Liver (tissue), 8 donors: ENCODE measurements at regions not wholly inside any gene's neighbourhood (a gene's known extent, or its start where the extent isn't known, plus 50 kb on each side); places are given as distances from the start of the nearest gene placed in this dataset.

ENCODE experiments used
- DNase-seq: peaks from one replicate; pipeline ENCODE4 v3.0.0-alpha.2; 2017; ENCODE audit warnings: low spot score
- H3K27ac ChIP-seq, 2 donors: one replicate each; pipeline ENCODE4 v1.7.0; 2013; ENCODE audit warnings: inconsistent platforms in 2 of 2, low read length in 2 of 2, control low read depth in 1 of 2, low read depth in 1 of 2, mild to moderate bottlenecking in 1 of 2
- H3K27me3 ChIP-seq, 4 donors: one replicate each; pipeline versions ENCODE4 v1.6.1 to v1.7.0; 2013; ENCODE audit warnings: low read length in 3 of 4, inconsistent platforms in 1 of 4, mild to moderate bottlenecking in 1 of 4, moderate library complexity in 1 of 4; ENCODE audit not compliant: control insufficient read depth in 4 of 4, insufficient read depth in 4 of 4
- H3K36me3 ChIP-seq, 4 donors: one replicate each; pipeline versions ENCODE4 v1.6.1 to v1.7.0; 2013; ENCODE audit warnings: low read length in 3 of 4, mild to moderate bottlenecking in 3 of 4, low read depth in 1 of 4, moderate library complexity in 1 of 4; ENCODE audit not compliant: control insufficient read depth in 4 of 4, insufficient read depth in 3 of 4
- H3K4me1 ChIP-seq, 4 donors: one replicate each; pipeline versions ENCODE4 v1.6.1 to v1.7.0; 2013; ENCODE audit warnings: low read length in 3 of 4, mild to moderate bottlenecking in 3 of 4, moderate library complexity in 1 of 4; ENCODE audit not compliant: control insufficient read depth in 4 of 4, insufficient read depth in 4 of 4
- H3K4me3 ChIP-seq, 3 donors: one replicate each; pipeline versions ENCODE4 v1.6.1 to v1.7.0; 2013; ENCODE audit warnings: low read length in 3 of 3, control low read depth in 1 of 3, low read depth in 1 of 3, mild to moderate bottlenecking in 1 of 3
- H3K9ac ChIP-seq, 2 donors: one replicate each; pipeline ENCODE4 v1.7.0; 2013; ENCODE audit warnings: low read length in 2 of 2, mild to moderate bottlenecking in 2 of 2, moderate library complexity in 2 of 2, control low read depth in 1 of 2, low read depth in 1 of 2
- H3K9me3 ChIP-seq, 4 donors: one replicate each; pipeline versions ENCODE4 v1.6.1 to v1.7.0; 2013; ENCODE audit warnings: low read length in 3 of 4; ENCODE audit not compliant: control insufficient read depth in 4 of 4
- ATF3 ChIP-seq: IDR thresholded peaks from 2 replicates; pipeline ENCODE4 v1.6.1; 2016; ENCODE audit warnings: antibody characterized with exemption
- CTCF ChIP-seq: fragments of 150-350 bp; IDR thresholded peaks from 2 replicates; pipeline ENCODE4 v1.5.1; 2017; ENCODE audit warnings: improper control_type of control experiment, low read depth, low read length; ENCODE audit not compliant: missing input control
- FOXA2 ChIP-seq: IDR thresholded peaks from 2 replicates; pipeline ENCODE4 v1.6.1; 2016; ENCODE audit warnings: antibody characterized with exemption
- GABPA ChIP-seq, 2 donors: IDR thresholded peaks in 1 of 2; conservative IDR thresholded peaks in 1 of 2; 2 replicates each; pipeline ENCODE4 v1.6.1; 2016; ENCODE audit warnings: antibody characterized with exemption in 2 of 2, mild to moderate bottlenecking in 1 of 2, moderate library complexity in 1 of 2
- JUND ChIP-seq, 2 donors: IDR thresholded peaks; 2 replicates each; pipeline ENCODE4 v1.6.1; 2016; ENCODE audit warnings: antibody characterized with exemption in 2 of 2
- RAD21 ChIP-seq, 2 donors: IDR thresholded peaks; 2 replicates each; pipeline ENCODE4 v1.6.1; 2016; ENCODE audit warnings: antibody characterized with exemption in 2 of 2, mild to moderate bottlenecking in 2 of 2
- REST ChIP-seq: IDR thresholded peaks from 2 replicates; pipeline ENCODE4 v1.6.1; 2016; ENCODE audit warnings: antibody characterized with exemption, mild to moderate bottlenecking
- ZBTB33 ChIP-seq: IDR thresholded peaks from 2 replicates; pipeline ENCODE4 v1.6.1; 2016; ENCODE audit warnings: antibody characterized with exemption
- WGBS: extraction: QIAGEN DNeasy Blood & Tissue Kit; methylation state at CpG from one replicate; pipeline ENCODE4 v1.1.7; 2013; 5-methylcytosine and 5-hydroxymethylcytosine counted together
- donor health status: healthy.
- donor health status: healthy.
- donor health status: healthy.
- donor health status: healthy.
- donor health status: healthy.

DNA sequence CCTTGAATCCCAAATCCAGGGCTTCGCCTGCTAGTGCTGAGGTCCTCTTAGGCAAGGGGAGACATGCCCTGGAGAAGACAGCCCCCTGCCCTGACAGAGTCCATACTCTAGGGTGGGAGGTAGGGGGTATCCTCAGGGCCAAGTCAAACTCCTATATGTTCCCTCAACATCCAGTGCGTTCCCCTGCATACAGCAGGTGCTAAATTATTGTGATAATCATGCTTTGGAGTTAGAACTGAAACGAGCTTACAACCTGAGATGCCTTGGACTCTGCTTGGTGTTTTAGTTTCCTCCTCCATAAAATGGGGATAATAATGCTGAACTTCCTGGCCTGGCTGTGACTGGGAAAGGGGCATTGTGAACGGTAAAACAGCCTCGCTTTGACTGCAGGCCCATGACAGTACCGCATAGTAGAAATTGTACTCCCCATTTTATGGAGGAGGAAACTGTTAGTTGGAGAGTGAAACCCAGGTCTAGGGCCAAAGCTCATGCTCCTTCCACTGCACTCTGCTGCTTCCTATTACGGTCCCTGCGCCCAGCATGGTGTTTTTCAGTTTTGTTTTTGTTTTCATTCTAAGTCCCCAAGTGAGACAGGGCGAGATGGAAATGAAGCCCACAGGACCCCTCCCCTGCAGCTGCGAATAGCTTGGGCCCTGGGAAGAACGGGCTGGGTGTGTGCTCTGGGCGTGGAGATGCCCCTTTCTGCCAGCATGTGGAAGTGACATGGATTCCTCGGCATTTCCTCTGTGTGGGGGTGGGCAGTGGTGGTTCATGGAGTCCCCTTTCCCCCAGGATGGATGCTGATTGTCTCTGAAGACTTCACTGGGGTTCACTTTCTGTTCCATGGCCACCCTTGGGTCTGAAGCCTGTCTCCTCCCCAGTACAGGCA, 162.5 kb downstream of the VEGFA start:
- peaks cover 2 to 7% (median 5%) of the 10 kb centered on the region in 4 donors for H3K4me1 ChIP-seq
- no peak overlapping the region for H3K4me3 ChIP-seq
- WGBS = 91% methylated on average over 13 of the region's 13 CpGs
- no peaks in the 10 kb centered on the region for H3K9me3 ChIP-seq
- no peak overlapping the region for H3K27ac ChIP-seq
- no peak for TF ChIP-seq RAD21 (IDR thresholded peaks at IDR 0.05)
- no peak for TF ChIP-seq FOXA2
- TF ChIP-seq CTCF = no peak
- no peak for TF ChIP-seq ZBTB33
- TF ChIP-seq ATF3 = no peak
- no peak for TF ChIP-seq GABPA (IDR thresholded peaks at IDR 0.05 in 1 of 2, conservative IDR thresholded peaks at IDR 0.05 in 1 of 2)
- H3K9ac ChIP-seq = no peak overlapping the region
- H3K27me3 ChIP-seq = no peaks in the 10 kb centered on the region
- no peak for DNase-seq
- H3K36me3 ChIP-seq = no peaks in the 10 kb centered on the region

GRCh38 chr6:43931201-43931600, 161.2 kb downstream of the VEGFA start:
- H3K4me3 ChIP-seq = no peak overlapping the region
- no peak for DNase-seq
- no peak overlapping the region for H3K27ac ChIP-seq
- 61% methylated on average over 6 of the region's 6 CpGs for WGBS
- peaks cover 2 to 11% (median 5%) of the 10 kb centered on the region in 4 donors for H3K4me1 ChIP-seq
- H3K9me3 ChIP-seq = no peaks in the 10 kb centered on the region
- TF ChIP-seq REST (no peak), JUND (IDR thresholded peaks at IDR 0.05) (no peak), FOXA2 (no peak)
- H3K36me3 ChIP-seq = no peaks in the 10 kb centered on the region
- no peaks in the 10 kb centered on the region for H3K27me3 ChIP-seq
- no peak overlapping the region for H3K9ac ChIP-seq
